ENCODE measurements at regions not wholly inside any gene's neighbourhood (a gene's known extent, or its start where the extent isn't known, plus 50 kb on each side); places are given as distances from the start of the nearest gene placed in this dataset.

GRCh38 chr6:66849843-66850242 is 1142.8 kb upstream of the EYS start:
- POLR2A ChIA-PET (ENCODE audit: partially characterized antibody): no interaction called here

More at GRCh38 chr6:66849843-66850242, 1142.8 kb upstream of the EYS start:
- H3K4me3 ChIP-seq (ENCODE audit: extremely low read depth in 1 of 4, insufficient read depth in 2 of 4, low read depth in 3 of 4, low read length in 4 of 4): no peak overlapping the region
- no peak overlapping the region for H3K9ac ChIP-seq (replicated peaks in 1 of 4; ENCODE audit: extremely low read depth in 1 of 4, low read depth in 3 of 4, low read length in 3 of 4)
- H3K18ac ChIP-seq (ENCODE audit: extremely low read depth, low read length): no peak overlapping the region
- no peak overlapping the region for H2AK5ac ChIP-seq (ENCODE audit: low read depth, low read length)
- H3K4ac ChIP-seq (replicated peaks; ENCODE audit: insufficient read length, low read depth, low read length): no peak overlapping the region
- no peaks in the 10 kb centered on the region for H3K4me1 ChIP-seq (replicated peaks in 1 of 4; ENCODE audit: control insufficient read depth in 3 of 4, insufficient read depth in 4 of 4, low read length in 3 of 4)
- H3K36me3 ChIP-seq (ENCODE audit: control insufficient read depth in 2 of 4, insufficient read depth in 4 of 4, low read length in 3 of 4): no peaks in the 10 kb centered on the region
- H3K23ac ChIP-seq (ENCODE audit: insufficient read length): no peak overlapping the region
- H4K8ac ChIP-seq (ENCODE audit: extremely low read depth, insufficient read depth, low read length): no peak overlapping the region
- no peaks in the 10 kb centered on the region for H3K23me2 ChIP-seq (ENCODE audit: low read depth, low read length)
- TF ChIP-seq EP300 (IDR thresholded peaks at IDR 0.05; ENCODE audit: borderline replicate concordance in 1 of 2, low read depth in 2 of 2, low read length in 2 of 2) (no peak), JUN (IDR thresholded peaks at IDR 0.05; ENCODE audit: low read depth, low read length) (no peak), PHF8 (conservative IDR thresholded peaks at IDR 0.05; ENCODE audit: low read depth, low read length) (no peak), CBX5 (IDR thresholded peaks at IDR 0.05; ENCODE audit: low read depth, low read length) (no peak), GABPA (IDR thresholded peaks at IDR 0.05; ENCODE audit: borderline replicate concordance, insufficient read depth, low read length) (no peak), CHD2 (IDR thresholded peaks at IDR 0.05; ENCODE audit: low read length) (no peak), SIN3A (conservative IDR thresholded peaks at IDR 0.05 in 1 of 2, IDR thresholded peaks at IDR 0.05 in 1 of 2; ENCODE audit: low read depth in 1 of 2, low read length in 2 of 2) (no peak), TBP (IDR thresholded peaks at IDR 0.05; ENCODE audit: low read depth, low read length) (no peak), FOSL1 (IDR thresholded peaks at IDR 0.05; ENCODE audit: insufficient read depth, low read depth, low read length) (no peak)
- TF ChIP-seq, protein P1, sequence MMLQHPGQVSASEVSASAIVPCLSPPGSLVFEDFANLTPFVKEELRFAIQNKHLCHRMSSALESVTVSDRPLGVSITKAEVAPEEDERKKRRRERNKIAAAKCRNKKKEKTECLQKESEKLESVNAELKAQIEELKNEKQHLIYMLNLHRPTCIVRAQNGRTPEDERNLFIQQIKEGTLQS (IDR thresholded peaks at IDR 0.05; ENCODE audit: insufficient read depth, low read depth, low read length): no peak
- H4K20me1 ChIP-seq (replicated peaks in 1 of 2; ENCODE audit: control insufficient read depth in 1 of 2, insufficient read depth in 2 of 2, low read length in 2 of 2): no peaks in the 10 kb centered on the region
- no peak overlapping the region for H4K91ac ChIP-seq (replicated peaks; ENCODE audit: insufficient read length, low read length)
- no peak overlapping the region for H3K27ac ChIP-seq (ENCODE audit: low read depth, low read length)
- H2BK5ac ChIP-seq (ENCODE audit: low read depth, low read length): no peak overlapping the region
- no peak overlapping the region for H2BK15ac ChIP-seq (ENCODE audit: low read length)
- no peak overlapping the region for H2BK12ac ChIP-seq (ENCODE audit: low read depth, low read length)
- no peak overlapping the region for H4K5ac ChIP-seq (ENCODE audit: insufficient read length, low read depth, low read length)
- H2BK120ac ChIP-seq (replicated peaks; ENCODE audit: low read depth, low read length): no peak overlapping the region
- H3K79me2 ChIP-seq (ENCODE audit: control insufficient read depth in 1 of 2, insufficient read depth in 2 of 2, low read length in 2 of 2): no peaks in the 10 kb centered on the region
- no peak overlapping the region for H2AFZ ChIP-seq (ENCODE audit: low read length)
- CTCF ChIA-PET (ENCODE audit: partially characterized antibody): no interaction called here
- DNase-seq (ENCODE audit: low read depth in 1 of 2, low spot score in 2 of 2): no peak
- no peaks in the 10 kb centered on the region for H3K79me1 ChIP-seq (ENCODE audit: low read depth, low read length)
- H3K14ac ChIP-seq (ENCODE audit: insufficient read length): no peak overlapping the region
- H3K9me3 ChIP-seq (ENCODE audit: insufficient read depth in 2 of 2, low read depth in 1 of 2, low read length in 1 of 2): no peaks in the 10 kb centered on the region
- H3K56ac ChIP-seq (replicated peaks; ENCODE audit: insufficient read length, low read depth, low read length): no peak overlapping the region
- no peaks in the 10 kb centered on the region for H3K27me3 ChIP-seq (replicated peaks in 1 of 4; ENCODE audit: control insufficient read depth in 3 of 4, extremely low read depth in 1 of 4, insufficient read depth in 3 of 4, low read length in 3 of 4)
- no peak for FAIRE-seq
- no peak overlapping the region for H2BK20ac ChIP-seq (ENCODE audit: low read length)
- no peak overlapping the region for H3K4me2 ChIP-seq (ENCODE audit: insufficient read depth in 1 of 2, low read depth in 2 of 2, low read length in 2 of 2)

Measured in H1 (cell line).